ENCODE measurements at regions not wholly inside any gene's neighbourhood (a gene's known extent, or its start where the extent isn't known, plus 50 kb on each side); places are given as distances from the start of the nearest gene placed in this dataset.
A peak's percentile ranks its signal among the peaks of the same experiment; 100 is the strongest.
"Not testable (repeated sequence)": the region's sequence is repeated elsewhere in the genome, so short reads cannot be mapped to it uniquely, and the experiment has no call there.

- no peaks in the 10 kb centered on the region for H3K9me3 ChIP-seq
- H3K27me3 ChIP-seq: no peaks in the 10 kb centered on the region
- intact Hi-C loops (cut with DNase I): no loop called here
- no peak for ATAC-seq
- H3K36me3 ChIP-seq: no peaks in the 10 kb centered on the region
- no peak overlapping the region for H3K4me3 ChIP-seq
- H3K27ac ChIP-seq: no peak overlapping the region
- 57% methylated on average over 2 of the region's 6 CpGs for WGBS (ENCODE audit: insufficient coverage, low coverage, low lambda C conversion rate, missing lambda C conversion rate)
- TF ChIP-seq CTCF (IDR thresholded peaks at IDR 0.05) (no peak), POLR2A (IDR thresholded peaks at IDR 0.05) (no peak)
- no peaks in the 10 kb centered on the region for H3K4me1 ChIP-seq
- no peak for DNase-seq
These were observed 132.6 kb downstream of the CUL2 start for GRCh38 chr10:34957531-34957930.

- ATAC-seq: no peak
- intact Hi-C loops (cut with DNase I): no loop called here
- Histone ChIP-seq H3K9me3 (no peaks in the 10 kb centered on the region), H3K36me3 (no peaks in the 10 kb centered on the region), H3K27ac (no peak overlapping the region), H3K27me3 (no peaks in the 10 kb centered on the region), H3K4me1 (no peaks in the 10 kb centered on the region), H3K4me3 (no peak overlapping the region)
- TF ChIP-seq POLR2A (IDR thresholded peaks at IDR 0.05) (no peak), CTCF (IDR thresholded peaks at IDR 0.05) (no peak)
- no peak for DNase-seq
- WGBS (ENCODE audit: insufficient coverage, low coverage, low lambda C conversion rate, missing lambda C conversion rate): 100% methylated on average over 1 of the region's 3 CpGs
These were observed 133.4 kb downstream of the CUL2 start for GRCh38 chr10:34956756-34957155.

GRCh38 chr10:34955391-34955790 is 134.8 kb downstream of the CUL2 start:
- intact Hi-C loops (cut with DNase I): no loop called here
- no peaks in the 10 kb centered on the region for H3K27me3 ChIP-seq
- DNase-seq (no peak), ATAC-seq (peak; percentile 62 to 74 (median 70))
- H3K9me3 ChIP-seq: no peaks in the 10 kb centered on the region
- TF ChIP-seq CTCF (IDR thresholded peaks at IDR 0.05): no peak
- TF ChIP-seq POLR2A (IDR thresholded peaks at IDR 0.05): no peak
- no peak overlapping the region for H3K4me3 ChIP-seq
- no peaks in the 10 kb centered on the region for H3K4me1 ChIP-seq
- WGBS (ENCODE audit: insufficient coverage, low coverage, low lambda C conversion rate, missing lambda C conversion rate): 38% methylated on average over 2 of the region's 2 CpGs
- no peak overlapping the region for H3K27ac ChIP-seq
- no peaks in the 10 kb centered on the region for H3K36me3 ChIP-seq

DNA sequence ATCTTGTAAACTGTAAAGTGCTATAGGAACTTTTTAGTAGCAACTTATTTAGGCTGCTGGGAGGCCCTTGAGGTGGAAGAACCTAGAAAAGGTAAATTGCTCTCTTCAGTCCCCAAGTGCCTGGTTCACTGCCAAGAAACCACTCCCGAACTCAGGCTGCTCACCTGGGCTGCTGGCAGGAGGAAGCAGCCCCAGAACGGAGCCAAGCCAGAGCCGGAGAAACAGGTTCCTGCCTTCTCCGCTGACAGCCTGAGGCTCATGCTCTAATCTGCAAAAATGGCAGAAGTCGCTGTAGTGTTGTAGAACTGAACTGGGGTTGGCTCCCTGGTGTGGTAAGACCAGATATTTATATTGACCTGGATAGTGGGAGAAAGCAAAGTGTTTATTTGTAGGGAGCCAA is 136.0 kb downstream of the CUL2 start:
- Histone ChIP-seq H3K27ac (no peak overlapping the region), H3K36me3 (no peaks in the 10 kb centered on the region), H3K4me1 (no peaks in the 10 kb centered on the region), H3K27me3 (no peaks in the 10 kb centered on the region), H3K9me3 (no peaks in the 10 kb centered on the region), H3K4me3 (no peak overlapping the region)
- TF ChIP-seq CTCF (IDR thresholded peaks at IDR 0.05) (no peak), POLR2A (IDR thresholded peaks at IDR 0.05) (no peak)
- no peak for DNase-seq
- ATAC-seq: no peak
- intact Hi-C loops (cut with DNase I): no loop called here
- 59% methylated on average over 5 of the region's 5 CpGs for WGBS (ENCODE audit: insufficient coverage, low coverage, low lambda C conversion rate, missing lambda C conversion rate)

DNA sequence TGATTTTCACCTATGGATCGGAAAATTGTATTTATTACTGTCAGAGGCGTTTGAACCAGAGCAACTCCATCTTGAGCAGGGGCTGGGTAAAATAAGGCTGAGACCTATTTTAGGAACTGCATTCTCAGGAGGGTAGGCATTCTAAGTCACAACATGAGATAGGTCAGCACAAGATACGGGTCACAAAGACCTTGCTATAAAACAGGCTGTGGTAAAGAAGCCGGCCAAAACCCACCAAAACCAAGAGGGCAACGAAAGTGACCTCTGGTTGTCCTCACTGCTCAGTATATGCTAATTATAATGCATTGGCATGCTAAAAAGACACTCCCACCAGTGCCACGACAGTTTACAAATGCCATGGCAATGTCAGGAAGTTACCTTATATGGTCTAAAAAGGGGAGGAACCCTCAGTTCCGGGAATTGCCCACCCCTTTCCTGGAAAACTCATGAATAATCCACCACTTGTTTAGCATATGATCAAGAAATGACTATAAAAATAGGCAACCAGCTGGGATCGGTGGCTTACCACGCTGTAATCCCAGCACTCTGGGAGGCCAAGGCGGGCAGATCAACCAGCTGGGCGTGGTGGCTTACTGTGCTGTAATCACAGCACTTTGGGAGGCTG is 136.3 kb upstream of the PARD3 start:
- H3K36me3 ChIP-seq; H3K9me3 ChIP-seq; H3K27me3 ChIP-seq; intact Hi-C loops (cut with DNase I); DNase-seq; H3K4me1 ChIP-seq; H3K4me3 ChIP-seq; ATAC-seq; H3K27ac ChIP-seq: not testable (repeated sequence)
- WGBS (ENCODE audit: insufficient coverage, low coverage, low lambda C conversion rate, missing lambda C conversion rate): 69% methylated on average over 6 of the region's 11 CpGs

- H3K27me3 ChIP-seq; ATAC-seq; H3K36me3 ChIP-seq; H3K27ac ChIP-seq; H3K9me3 ChIP-seq; DNase-seq; H3K4me3 ChIP-seq; intact Hi-C loops (cut with DNase I); H3K4me1 ChIP-seq: not testable (repeated sequence)
- WGBS (ENCODE audit: insufficient coverage, low coverage, low lambda C conversion rate, missing lambda C conversion rate): 70% methylated on average over 3 of the region's 9 CpGs
These were observed 130.9 kb upstream of the PARD3 start for GRCh38 chr10:34945951-34946522.
